ENCODE measurements at regions not wholly inside any gene's neighbourhood (a gene's known extent, or its start where the extent isn't known, plus 50 kb on each side); places are given as distances from the start of the nearest gene placed in this dataset.

DNA sequence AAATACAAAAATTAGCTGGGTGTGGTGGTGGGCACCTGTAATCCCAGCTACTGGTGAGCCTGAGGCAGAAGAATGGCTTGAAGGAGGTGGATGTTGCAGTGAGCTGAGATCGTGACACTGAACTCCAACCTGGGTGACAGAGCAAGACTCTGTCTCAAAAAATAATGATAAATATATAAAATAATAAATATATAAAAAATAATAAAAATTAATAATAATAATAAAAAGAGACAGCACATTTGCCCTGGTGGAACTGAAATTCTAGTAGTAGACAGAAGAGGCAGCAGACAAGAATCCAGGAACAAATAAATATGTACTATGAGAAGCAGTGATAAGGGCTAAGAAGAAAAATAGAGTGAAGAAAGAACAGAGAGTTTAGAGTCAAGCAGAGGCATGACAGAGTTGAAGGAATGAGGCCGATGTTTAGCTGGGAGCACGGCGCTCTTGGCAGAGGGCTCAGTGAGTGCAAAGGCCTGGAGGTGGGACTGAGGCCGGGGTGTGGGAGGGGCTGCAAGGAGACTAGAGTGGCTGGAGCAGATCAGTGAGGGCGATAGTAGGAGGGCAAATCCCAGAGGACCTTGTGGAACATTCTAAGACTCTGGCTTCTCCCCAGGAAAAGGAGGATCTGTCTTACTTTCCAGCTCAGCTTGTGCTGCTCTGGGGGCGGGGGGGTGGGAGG lies 410.3 kb downstream of the MN1 start:
- DNase-seq (ENCODE audit: low spot score), result no peak

DNA sequence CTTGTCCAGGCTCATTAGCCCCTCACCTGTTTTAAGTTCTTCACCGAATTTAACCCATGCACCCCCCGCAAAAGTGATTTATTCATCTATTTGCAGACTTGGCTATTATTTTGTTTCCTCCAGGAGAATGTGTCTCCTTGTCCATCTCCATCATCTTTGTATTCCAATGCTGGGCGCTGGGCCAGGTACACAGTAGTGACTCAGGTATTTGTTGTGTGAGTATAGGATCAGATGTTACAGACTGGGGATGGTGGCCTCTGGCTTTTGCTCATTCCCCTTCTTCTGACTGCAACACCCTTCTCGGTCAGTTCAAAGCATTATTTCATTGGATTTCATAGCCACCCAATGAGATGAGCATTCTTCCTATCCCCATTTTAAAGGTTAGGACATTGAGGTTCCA lies 408.2 kb downstream of the MN1 start:
- no peak for DNase-seq (ENCODE audit: low spot score)

DNA sequence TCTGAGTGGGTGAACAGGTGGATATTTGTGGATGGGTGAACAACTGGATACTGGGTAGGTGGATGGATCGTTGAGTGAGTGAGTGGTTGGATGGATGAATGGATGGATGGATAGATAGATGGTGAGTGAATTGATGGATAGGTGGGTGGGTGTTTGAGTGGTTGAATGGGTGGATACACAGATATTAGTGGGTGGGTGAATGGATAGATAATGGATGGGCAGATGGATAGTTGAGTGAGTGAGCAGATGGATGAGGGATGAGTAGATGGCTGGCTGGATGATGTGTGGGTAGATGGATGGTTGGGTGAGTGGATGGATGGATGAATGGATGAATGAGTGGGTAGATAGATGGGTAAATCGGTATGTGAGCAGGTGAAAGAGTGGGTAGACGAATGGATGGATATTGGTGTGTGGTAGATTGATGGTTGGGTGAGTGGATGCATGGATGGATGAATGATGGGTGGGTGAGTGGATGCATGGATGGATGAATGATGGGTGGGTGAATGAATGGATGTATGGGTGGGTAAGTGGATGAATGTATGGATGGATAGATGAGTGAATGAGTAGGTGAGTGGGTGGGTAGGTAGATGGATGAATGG lies 406.7 kb downstream of the MN1 start:
- DNase-seq (ENCODE audit: low spot score), result no peak

DNA sequence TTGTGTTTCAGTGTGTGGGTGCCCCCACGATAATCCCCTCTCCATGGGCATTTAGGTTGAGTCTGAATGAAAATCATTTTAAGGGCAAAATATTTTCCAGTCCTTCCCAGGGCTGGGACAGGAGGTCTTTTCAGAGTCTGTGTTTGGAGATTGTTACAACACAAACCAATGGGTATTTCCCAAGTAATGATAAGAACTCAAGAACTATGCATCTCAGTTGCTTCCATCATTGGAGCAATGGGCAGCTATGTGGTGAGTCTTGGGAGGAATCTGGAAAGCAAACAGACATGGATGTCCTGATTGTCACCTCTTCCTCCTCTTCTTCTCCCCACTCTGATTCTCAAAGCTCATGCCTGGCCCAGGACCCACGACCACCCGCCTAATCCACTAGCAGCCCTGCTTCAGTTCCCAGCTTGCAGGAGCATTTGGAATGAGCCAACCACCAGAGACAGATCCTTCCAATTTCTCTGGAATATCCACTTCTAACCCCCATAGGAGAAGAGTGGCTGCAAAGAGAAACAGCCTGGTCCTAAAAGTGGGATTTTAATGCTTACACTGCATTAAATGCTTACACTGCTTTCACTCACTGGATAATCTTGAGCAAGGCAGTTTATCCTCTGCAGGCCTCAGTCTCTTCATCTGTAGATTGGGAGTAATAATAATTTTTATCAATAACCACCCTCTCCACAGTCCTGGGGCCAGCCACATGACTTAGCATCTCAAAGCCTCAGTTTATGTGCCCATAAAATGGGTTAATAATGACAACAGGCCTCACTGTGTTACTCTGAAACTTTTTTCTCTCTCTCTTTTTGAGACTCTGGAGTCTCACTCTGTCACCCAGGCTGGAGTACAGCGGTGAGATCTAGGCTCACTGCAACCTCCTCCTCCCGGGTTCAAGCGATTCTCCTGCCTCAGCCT lies 404.3 kb downstream of the MN1 start:
- DNase-seq (ENCODE audit: low spot score), result no peak

DNA sequence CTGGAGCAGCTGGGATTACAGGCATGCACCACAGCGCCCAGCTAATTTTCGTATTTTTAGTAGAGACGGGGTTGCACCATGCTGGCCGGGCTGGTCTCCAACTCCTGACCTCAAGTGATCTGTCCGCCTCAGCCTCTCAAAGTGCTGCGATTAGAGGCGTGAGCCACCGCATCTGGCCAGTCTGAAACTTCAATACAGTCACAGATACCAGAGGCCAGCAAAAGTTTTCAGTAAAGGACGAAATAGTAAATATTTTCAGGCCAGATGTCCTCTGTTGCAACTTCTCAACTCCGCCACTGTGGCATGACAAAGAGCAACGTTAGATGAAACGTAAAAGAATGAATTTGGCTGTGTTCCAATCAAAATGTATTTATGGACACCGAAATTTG lies 403.6 kb downstream of the MN1 start:
- no peak for DNase-seq (ENCODE audit: low spot score)

DNA sequence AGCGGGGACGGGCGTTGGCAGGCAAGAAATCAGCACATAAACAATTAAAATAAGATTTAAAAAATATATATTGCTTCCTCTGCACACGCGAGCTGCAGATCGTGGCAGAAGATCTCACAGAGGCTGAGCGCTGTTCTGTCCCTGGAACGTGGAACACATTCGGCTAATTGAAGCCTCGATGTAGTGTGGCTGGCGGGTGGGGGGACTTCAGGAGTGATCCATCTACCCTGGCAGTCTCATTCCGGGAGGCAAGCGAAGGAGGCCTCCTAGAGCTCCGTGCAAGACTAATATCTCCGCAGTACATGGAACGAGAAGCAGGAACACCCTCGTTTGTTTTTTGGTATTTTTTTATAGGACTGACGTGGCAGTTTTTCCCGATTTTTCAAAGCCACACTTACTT lies 402.4 kb downstream of the MN1 start:
- DNase-seq (ENCODE audit: low spot score), result no peak

DNA sequence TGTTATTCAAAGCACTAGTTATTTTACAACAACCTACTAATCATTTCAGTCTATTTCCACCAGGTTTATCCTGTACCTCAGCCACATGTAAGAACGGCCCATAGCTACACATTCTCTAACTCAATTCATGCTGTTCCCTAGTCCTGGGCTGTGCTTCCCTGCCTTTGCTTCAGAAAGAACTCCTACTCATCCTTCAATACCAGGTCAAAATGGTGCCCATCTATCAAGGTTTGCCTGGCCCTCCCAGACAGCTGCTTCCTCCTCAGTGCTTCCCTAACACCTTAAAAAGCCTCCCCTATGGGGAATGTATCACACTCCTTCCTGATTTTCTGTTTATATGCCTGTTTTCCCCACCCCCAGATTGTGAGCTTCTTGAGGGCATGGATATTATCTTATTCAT lies 400.7 kb downstream of the MN1 start:
- DNase-seq (ENCODE audit: low spot score), result no peak

DNA sequence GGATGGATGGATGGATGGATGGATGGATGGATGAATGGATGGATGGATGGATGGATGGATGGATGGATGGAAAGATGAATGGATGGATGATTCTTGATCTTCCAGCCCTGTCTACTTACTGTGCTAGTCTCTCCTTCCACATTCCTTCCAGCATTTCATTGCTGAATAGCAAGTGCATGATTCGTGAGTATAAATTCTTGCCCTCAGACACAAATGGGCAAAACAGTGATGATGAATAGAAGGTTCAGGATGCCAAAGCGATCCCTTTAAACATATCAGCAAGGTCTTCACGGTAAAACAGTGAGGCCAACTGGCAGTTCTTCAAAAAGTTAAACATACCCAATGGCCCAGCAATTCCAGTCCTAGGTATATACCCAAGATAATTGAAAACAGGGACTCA lies 400.2 kb downstream of the MN1 start:
- no peak for DNase-seq (ENCODE audit: low spot score)

DNA sequence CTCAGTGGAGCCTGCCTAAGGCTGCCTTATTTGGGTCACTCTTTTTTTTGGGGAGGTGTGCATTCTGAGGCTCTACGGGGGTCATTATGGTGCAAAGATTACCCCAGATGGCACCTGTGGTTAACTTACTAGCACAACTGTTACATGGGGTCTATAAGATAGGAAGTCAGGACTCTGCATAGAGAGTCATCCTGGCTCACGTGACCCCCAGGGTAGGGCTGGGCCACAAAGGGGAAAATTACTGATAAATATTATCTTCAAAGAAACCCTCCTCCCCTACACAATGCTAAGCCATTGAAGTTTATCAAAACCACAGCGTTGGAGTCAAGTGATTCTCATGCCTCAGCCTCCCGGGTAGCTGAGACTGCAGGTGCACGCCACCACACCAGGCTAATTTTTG lies 397.1 kb downstream of the MN1 start:
- no peak for DNase-seq (ENCODE audit: low spot score)

DNA sequence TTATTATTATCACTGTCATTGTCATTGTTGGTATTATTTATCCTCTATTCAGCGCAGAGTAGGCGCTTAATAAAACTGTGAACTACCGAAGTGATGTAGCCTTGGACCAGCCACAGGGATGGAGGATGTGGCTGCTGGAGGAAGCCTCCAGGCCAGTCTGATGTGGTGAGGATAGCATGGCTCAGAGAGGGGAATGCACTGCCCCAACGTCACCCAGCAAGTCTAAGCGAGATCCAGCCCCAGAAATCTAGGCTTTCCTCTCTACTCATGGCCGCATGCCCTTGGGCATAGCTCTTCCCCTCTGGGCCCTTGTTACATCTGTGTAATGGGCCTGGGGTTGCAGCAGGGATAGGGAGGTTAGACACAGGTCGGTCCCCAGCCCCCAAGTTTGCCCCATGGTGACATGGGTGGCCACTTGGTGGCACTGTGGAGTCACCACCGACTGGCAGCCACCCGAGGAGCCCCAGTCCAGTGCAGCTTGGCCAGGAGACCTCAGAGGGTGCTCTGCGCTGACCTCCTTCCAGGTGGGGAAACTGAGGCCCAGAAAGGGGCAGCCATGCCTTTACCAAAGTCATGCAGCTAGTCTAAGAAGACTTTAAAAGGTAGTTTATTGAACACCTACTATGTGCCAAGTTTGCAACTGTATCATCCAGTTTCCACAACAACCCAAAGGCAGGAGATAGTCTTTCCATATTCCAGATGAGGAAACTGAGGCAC lies 395.7 kb downstream of the MN1 start:
- peak; percentile 49 for DNase-seq (ENCODE audit: low spot score)

DNA sequence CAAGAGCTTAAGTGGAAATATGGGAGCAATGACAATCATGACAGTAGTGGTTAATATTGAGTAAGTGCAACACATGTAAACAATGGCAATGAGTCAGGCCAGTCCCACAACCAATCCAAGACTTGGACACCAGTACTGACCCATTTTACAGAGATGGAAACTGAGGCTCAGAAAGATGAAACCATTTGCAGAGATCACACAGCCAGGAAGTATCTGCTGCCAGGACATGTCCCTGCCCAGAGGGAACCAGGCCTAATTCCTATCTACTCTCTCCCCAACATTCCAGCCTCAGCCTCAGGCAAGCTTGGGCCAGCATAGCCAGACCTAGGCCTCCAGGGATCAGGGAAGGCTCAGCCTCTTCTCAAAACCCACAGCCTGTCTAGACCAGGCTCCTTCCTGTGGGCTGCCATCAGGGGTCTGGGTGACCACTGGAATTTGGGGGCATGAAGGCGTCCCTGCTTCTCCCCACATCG lies 395.1 kb downstream of the MN1 start:
- DNase-seq (ENCODE audit: low spot score), result no peak

DNA sequence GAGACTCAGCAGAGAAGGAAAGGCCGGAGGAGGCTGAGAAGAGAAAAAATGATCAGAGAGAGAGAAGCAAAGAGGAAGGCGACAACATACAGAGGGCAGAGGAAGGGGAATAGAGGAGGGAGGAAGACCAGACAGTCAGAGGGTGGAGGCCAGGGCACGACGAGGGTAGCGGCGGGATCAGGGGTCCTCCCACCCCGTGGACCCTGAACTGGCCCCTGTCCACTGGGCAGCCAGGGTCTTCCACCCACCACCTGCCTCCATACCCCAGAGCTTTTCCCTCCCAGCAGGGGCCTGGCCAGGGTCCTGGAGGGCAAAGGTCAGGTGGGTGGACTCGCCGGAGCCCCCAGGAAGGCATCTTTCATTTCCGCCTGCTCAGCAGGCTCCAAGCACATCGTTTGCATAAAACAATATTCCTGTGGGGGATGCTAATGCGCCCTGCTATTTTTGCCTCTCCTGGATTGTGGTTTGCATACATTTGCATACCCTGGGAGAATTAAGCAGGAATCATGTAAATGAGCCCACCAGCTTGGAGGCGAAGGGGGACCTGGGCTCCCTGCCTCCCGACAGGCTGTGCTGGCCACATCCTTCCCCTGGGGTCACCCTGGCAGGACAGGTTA lies 394.1 kb downstream of the MN1 start:
- no peak for DNase-seq (ENCODE audit: low spot score)

DNA sequence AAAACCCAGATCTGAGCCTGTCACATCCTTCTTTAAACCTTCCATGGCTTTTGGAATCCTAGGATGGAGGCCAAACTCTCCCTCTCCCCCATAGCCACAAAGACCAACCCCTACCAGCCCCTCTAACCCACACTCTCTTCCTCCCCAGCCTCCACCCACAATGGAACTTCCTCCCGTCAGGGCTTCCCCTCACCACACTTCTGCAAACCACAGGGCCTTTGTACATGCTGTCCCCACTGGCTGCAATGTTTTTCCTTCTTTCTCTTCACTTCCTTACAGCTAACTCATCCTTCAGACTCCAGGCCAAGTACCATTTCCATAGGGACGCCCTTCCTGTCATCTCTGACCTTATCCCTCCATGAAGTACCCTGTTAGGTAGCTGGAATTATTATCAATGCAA lies 393.5 kb downstream of the MN1 start:
- DNase-seq (ENCODE audit: low spot score), result no peak

DNA sequence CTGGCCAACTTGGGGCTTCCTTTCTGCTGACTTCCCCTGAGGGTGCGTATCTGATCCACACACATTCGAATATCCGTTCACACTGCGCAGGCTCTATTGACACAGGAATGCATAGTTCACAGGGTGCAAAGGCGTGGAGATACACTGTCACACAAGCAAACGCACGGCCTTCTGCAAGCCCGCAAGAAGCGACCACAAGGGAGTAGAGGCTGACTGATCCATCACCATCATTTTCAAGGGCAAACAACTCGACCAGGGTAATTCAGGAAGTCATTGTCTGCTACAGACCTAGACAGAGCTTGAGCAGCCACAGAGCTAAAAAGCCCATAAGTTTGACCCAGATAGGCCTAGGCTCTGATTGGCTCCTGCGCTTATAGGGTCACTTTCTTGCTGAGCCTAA lies 392.3 kb downstream of the MN1 start:
- DNase-seq (ENCODE audit: low spot score), result no peak

DNA sequence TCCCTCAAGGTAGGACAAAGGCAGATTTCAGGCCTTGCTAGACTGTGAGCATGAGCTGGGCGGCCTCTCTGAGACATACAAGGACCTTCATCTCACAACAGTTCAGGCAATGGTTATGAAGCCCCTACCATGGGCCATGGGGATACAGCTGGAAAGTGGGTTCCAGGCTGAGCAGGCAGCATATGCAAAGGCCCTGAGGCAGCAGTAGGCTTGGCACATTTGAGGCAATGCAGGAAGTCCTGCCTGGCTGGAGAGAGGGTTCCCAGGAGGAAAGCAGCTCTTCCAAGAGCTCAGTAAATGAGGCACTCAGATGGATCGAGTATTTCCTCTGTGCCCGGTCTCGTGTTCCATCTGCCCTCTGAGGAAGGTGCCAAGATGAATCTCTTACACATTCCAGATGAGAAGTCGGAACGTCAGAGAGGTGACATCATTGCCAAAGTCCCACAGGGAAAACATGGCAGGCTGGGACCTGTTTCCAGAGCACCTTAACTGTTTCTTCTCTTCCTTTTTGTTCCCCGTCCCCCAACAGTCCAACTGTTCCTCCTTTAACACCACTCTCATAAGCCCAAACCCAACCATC lies 388.6 kb downstream of the MN1 start:
- no peak for DNase-seq (ENCODE audit: low spot score)

DNA sequence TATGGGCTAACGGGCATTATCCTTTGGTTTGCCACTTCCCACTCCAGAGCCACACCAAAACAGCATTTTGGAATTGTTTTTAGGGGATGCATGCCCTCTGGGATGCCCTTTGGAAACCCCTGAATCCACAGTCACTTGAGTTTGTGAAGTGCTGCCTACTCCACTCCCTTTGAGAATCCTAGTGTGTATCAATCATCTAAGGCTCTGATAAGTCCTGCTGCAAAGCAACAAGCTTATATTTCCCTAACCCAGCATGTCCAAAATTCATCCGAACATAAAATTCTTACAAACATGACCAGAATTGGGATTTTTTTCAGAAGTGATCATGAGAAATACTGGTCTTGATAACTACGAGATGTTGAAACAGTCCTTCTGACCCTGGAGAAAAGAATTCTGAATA lies 387.9 kb downstream of the MN1 start:
- DNase-seq (ENCODE audit: low spot score), result no peak

DNA sequence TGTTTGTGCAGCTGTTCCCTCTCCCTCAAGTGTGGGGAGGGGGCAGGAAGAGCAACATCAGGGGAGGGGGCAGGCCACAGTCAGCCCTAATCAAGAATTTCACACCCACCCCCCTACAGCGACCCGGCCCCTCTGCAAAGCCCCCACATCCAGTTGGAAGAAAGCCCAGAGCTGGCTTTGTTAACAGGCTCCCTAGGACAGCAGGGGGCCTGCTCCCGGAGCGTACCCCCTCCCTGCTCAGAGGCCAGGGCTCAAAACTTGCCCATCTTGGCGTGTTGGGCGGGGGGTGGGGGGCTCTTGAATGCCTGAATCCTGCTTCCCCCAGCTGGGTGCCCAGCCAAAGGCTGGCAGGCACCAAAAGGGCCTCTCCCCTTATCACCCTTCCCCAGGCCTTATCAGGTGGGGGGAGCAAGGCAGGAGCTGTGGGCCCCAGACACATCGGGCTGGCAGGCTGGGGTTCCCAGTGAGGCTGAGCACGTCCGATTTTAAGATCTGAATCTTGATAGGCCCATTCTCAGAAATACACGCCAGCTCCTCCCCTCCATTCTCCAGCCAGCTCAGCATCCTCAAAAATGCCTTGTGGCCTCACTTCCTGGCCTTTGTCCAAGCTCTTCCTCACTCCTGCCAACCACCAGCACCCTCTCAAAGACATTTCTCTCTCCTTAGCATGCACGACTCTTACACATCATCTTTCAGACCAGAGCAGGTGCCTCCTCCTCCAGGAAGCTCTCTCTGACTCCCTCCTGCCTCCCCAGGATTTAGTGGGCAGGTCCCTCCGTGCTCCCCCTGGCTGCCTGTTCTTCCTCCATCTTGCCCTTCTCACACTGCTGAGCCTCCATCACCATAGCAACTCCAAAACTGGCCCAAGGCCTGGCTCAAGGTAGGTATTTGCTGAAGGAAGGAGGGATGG lies 384.8 kb downstream of the MN1 start:
- no peak for DNase-seq (ENCODE audit: low spot score)

DNA sequence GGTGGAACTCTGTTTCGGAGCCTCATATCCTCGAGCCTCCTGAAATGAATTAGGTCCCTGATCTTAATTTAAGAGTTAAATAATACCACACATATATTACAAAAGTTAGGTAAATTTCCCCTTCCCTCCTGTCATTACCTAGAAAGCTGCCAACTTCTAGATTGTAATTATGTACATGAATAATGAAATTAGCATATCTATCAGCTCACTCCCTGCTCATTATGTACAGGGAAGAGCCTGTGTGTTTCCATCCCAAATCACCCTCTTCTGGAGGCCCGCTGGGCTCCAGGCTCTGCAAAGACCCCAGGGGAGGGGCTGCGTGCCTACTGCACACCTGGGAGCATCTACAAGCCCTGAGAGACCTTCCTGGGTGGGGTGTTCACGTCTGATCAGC lies 384.1 kb downstream of the MN1 start:
- DNase-seq (ENCODE audit: low spot score), result no peak

DNA sequence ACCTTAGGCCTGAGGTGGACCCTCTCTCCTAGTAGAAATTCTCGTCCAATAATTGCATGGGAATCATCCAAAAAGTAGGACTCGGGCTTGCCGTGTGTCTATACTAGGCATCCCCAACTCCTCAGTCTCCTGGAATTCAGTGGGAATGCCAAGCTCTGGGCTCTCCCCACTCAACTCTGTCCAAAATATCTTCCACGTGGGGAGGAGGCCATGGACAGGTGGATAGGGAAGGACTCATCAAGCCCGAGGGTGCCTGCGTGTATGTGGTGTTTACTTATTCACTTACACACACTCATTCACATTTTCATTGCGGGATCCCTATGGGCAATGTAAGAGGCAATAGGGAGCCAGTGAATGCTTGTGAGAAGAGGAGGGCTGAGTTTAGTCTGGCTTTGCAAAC lies 383.3 kb downstream of the MN1 start:
- no peak for DNase-seq (ENCODE audit: low spot score)

DNA sequence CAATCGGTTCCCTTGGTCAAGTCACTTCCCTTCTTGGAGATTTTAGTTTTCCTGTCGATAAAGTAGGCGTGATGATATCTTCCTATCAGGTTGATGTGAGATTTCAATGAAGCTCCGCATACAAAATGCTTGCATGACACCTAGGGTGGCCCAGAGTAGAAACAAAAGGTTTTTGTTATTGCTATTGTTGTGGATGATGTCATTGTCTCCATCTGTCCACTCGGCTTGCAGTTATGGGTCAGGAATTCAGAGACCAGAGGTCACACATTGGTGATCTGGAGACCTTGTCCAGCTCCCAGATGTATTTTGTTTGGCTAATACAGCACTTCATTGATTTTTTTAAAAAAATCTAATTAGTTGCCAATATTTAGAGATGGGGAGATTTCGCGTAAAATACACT lies 382.1 kb downstream of the MN1 start:
- DNase-seq (ENCODE audit: low spot score), result no peak
